ENCODE measurements at regions not wholly inside any gene's neighbourhood (a gene's known extent, or its start where the extent isn't known, plus 50 kb on each side); places are given as distances from the start of the nearest gene placed in this dataset.
"Not testable (repeated sequence)": the region's sequence is repeated elsewhere in the genome, so short reads cannot be mapped to it uniquely, and the experiment has no call there.

DNA sequence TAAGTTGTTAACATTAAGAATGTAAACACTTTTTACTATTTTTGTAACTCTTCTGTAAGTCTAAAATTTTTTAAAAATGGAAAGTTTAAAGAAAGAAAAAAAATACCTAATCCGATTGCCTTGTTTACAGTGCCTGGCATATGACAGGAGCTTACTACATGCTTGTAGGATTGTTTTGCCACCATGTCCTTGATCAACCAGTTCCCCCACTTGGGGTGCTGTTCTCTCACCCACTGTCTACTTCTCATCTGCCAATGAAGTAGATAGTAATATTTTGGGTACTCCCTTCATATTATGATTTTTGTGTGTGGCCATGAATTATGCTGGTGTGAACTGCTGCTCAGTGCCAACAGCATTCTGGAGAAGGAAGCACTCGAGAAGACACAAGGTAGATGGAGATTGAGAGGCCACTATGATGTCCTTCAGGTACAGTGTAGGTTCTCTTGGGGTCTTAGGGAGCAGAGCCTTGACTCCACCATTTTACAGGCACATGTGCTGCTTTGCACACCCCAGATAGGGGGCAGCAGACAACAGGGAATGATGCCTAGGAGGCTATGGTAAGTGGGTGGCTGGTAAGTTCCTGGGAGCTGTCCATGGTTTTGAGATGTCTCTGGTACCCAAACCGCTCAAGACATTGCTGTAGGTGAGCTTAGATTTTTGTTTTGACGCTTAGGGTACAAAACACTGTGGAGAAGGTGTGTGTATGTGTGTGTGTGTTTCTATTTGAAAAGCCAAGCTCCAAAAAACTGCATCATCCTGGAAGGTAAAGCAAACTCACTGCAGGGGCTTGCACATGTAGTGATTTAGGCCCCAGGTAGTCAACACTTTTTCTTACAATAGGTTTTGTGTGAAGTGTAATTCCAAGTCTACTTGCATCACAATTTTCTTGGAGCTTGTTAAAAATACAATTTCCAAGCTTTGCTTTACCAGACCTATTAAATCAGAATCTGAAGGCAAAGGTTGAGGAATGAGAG is 494.5 kb upstream of the LARGE1 start:
- peak; percentile 78 to 89 (median 83) for DNase-seq (ENCODE audit: low read depth in 4 of 4, low spot score in 3 of 4)

DNA sequence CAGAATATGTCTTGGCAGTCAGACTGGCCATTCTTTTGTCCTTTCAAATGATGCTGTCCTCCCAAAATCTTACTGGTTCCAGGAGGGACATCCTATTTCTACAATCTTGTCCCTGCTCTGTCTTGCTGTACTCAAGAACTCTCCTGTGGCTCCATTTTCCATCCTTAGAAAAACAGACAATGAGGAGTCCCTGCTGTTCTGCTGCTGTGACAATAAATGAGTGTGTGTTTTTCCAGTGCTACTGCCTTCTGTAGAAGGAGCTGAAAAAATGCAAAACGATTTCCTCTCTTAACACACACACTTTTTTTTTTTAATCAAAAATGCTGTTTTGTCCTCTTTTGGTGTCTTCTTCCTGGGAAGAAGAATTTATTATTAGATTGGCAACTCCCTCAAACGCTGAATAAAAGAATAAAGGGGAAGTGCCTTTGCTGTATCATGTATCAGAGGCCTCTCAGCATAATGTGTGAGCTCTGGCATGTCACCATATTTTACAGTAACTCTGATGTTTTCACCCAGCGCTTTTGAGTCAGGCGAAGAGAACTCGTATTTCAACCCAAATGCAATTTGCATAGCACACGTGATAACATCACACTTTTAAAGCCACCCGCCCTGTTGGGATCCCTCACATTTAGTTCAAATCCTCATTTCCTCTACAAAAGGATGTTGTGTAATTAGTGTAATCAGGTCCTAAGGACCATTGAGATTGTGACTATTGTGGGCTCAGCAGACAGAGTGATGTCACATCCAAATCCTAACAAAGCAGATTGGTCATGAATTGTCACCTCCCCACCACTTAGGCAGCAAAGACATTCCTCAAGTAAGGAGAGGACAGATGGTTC is 496.0 kb upstream of the LARGE1 start:
- no peak for DNase-seq (ENCODE audit: low read depth in 4 of 4, low spot score in 3 of 4)

DNA sequence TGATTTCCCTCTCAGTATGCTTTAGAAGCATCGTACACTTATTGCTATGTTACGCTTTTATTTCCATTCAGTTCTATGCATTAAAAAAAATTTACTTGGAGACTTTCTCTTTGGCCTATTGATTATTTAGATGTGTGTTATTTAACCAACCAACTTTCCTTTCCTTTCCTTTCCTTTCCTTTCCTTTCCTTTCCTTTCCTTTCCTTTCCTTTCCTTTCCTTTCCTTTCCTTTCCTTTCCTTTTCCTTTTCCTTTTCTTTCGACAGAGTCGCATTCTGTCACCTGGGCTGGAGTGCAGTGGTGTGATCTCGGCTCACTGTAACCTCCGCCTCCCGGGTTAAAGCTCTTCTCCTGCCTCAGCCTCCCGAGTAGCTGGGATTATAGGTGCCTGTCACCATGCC is 502.7 kb upstream of the LARGE1 start:
- not testable (repeated sequence) for DNase-seq (ENCODE audit: low read depth in 4 of 4, low spot score in 3 of 4)

DNA sequence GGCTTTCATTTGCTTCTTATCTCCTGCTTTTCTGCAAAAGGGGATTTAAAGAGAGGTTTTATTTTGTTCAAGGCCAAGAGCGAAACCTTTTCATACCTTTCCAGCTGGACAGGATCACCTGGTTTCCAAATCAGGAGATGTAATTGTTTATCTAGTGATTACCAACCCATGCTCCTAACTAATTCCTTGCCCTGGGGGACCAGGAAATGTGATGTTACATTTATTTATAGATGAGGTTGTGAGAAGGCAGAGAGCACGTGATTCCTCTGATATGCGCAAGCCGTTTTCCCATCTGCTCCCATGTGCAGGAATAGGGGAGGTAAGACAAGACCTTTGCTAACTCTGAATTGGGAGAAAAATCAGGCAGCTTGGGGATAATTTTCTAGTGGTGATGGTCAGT is 507.2 kb upstream of the LARGE1 start:
- DNase-seq (ENCODE audit: low read depth in 4 of 4, low spot score in 3 of 4): no peak

DNA sequence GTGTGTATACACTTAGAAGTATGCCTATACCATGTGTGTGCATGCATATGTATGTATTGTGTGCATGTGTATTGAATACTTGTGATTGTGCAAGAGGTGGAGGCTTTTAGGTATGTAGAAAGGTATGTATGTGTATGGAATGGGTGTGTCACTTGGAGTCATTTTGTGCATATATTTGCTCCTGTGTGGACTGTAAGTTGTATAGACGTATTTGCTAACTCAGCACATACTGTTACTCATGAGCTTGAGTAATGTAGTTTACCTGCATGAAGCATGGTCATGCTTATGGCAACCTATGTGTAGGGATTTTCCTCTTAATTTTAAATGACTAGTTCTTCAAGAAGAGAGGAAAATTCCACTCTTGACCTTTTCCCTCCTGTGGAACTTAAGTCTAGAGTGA is 507.6 kb upstream of the LARGE1 start:
- no peak for DNase-seq (ENCODE audit: low read depth in 4 of 4, low spot score in 3 of 4)

DNA sequence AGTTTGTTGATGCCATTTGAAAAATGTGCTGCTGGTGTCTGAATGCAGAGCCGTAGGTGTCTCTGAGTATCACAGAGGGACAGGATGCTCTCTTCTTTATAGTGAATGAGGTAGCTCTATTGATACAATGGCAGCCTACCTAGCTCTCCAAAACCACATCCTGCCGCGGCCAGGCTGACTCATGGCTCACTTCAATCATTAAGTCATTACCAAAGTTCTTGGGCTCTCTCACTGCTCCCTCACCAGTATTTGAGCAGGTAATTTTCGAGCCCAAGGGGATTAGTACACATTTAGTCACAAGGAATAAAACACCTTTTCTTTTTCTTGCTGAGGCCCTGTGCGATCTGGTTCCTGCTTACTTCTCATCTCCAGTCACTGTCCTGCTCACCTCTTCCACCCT is 509.0 kb upstream of the LARGE1 start:
- DNase-seq (ENCODE audit: low read depth in 4 of 4, low spot score in 3 of 4): no peak

DNA sequence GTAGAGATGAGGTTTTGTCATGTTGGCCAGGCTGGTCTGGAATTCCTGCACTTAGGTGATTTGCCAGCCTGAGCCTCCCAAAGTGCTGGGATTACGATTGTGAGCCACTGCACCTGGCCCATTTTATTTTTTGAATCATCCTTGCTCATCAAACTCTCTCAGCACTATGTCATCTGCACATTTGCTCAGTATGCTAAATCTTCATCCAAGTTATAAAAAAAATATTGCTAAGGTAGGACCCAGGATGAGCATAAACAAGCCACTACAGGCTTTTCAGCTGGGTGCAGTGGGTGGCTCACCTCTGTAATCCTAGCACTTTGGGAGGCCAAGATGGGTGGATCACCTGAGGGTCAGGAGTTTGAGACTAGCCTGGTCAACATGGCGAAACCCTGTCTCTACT is 510.1 kb upstream of the LARGE1 start:
- DNase-seq (ENCODE audit: low read depth in 4 of 4, low spot score in 3 of 4): no peak

DNA sequence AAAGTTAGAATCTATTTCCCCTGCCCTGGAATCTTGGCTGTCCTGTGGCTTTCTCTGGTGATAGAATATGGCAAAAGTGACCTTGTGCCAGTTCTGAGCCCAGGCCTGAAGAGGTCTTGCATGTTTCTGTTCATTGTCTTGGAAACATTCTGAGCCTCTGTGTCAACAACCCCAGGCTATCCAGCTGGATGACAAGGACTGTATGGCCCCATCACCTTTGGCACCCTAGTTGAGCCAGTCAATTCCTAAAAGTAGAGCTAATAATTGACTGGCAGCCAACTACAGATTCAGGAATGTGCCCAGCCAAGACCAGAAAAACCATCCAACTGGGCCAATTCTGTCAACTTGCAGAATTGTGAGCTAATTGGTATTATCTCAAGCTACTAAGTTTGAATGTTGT is 514.1 kb upstream of the LARGE1 start:
- DNase-seq (ENCODE audit: low read depth in 4 of 4, low spot score in 3 of 4): no peak

DNA sequence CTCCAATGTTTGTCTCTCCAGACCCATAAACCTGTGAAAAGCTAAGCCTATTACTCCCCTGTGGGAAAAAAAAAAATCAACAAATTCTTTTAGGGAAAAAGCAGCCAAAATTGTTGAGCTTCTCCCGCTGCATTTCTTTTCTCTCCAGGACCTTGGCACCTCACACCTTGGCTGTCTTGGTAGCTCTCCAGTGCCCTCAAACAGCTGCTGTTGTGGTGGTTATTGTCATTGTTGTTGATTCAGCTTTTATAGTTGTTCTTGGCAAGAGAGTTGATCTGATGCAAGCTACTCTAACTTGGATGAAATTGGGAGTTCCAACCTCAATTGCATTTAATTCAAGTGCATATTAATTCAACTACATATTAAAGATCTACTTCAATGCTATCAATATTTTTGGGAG is 516.9 kb upstream of the LARGE1 start:
- DNase-seq (ENCODE audit: low read depth in 4 of 4, low spot score in 3 of 4): no peak

DNA sequence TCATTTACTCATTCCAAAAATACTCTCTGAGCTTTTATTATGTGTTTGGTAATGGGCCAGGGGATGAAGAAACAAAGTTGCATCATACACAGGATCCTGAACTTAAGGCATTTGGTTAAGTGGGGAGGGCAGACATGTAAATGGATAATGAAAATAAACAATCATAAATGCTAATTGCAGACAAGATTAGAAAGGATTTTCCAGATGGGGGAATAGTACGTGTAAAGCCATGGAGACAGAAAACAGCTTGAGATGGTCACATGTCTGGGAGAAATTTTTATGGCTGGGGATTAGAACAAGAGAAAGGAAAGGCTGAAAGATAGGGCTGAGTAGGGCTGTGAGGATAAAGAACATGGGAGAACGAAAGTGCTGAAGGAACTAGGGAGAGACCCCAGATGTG is 534.3 kb upstream of the LARGE1 start:
- no peak for DNase-seq (ENCODE audit: low read depth in 4 of 4, low spot score in 3 of 4)

DNA sequence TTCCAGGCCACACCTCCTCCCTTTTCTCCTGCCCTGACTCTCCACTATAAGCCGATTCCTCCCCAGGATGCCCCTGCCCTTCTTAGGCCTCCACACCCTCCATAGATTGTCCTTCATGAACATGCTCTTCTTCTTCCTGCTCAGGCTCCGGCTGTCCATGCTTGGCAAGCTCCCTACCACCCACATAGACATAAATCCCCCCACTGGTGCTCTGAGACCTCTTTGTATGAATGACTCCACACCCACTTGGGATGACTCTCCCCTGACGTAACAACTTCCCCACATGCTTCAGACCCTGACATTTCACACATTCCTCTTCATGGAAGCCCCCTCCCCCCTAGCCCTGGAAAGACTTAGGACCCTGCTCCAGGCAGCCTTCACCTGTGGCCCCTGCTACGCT is 542.5 kb upstream of the LARGE1 start:
- DNase-seq (ENCODE audit: low read depth in 4 of 4, low spot score in 3 of 4): no peak

DNA sequence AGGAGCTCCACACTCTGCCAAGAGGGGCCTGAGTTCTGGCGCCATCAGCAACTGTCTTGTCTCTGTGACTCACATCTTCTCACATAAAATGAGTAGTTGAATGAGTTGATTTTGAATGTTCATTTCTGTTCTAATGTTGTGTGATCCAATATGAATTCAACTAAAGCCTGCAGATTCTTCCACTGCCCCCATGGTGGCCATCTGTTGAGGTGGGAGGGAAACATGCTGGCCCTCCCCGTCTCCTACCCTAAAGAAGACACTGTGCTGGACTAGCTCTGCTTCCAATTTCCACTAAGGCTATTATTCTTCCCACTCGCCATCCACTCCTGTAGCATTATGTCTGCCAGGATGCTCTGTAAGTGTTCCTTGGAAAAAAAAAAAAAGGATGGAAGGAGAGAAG is 555.6 kb upstream of the LARGE1 start:
- DNase-seq (ENCODE audit: low read depth in 4 of 4, low spot score in 3 of 4): no peak

DNA sequence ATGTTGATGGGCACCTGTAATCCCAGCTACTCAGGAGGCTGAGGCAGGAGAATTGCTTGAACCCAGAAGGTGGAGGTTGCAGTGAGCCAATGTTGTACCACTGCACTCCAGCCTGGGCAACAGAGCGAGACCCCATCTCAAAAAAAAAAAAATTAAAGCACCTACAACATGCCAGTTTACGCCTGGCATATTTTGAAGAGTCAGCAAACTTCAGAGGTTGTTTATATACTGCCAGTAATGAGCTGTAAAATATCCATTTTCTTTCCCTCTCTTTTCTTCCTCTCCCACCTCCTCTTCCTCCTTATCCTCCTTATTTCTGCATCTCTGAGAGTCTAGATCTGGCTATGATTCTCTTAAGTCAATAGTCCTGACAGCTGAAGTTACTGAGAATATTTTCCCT is 556.5 kb upstream of the LARGE1 start:
- DNase-seq (ENCODE audit: low read depth in 4 of 4, low spot score in 3 of 4): no peak

DNA sequence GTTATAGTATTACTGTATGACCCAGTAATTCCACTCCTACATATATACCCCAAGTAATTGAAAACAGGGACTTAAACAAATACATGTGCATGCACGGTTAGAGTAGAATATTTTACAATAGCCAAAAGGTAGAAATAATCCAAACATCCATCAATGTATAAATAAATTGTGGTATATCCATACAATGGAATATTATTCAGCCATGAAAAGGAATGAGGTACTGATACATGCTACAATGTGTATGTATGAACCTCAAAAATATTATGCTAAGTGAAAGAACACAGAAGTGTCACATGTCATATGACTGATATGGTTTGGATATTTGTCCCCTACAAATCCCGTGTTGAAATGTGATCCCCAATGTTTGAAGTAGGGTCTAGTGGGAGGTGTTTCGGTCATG is 560.8 kb upstream of the LARGE1 start:
- no peak for DNase-seq (ENCODE audit: low read depth in 4 of 4, low spot score in 3 of 4)

DNA sequence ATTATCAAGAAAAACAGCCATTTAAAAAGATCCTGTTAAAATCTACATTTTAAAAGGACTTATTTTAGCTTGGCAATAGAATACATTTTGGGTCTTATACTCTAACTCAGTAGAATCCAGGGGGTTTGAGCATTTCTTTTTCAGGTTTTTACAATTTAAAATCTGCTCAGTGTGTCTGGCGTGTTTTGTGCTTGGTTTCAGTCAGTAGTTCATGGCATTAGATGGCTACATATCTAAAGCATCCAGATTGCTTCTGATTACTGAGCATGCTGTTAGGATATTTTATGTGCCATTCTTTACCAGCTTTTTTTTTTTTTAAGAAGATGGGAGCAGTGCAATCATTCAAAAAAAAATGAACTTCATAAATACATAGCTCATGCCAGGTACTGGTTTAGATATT is 566.1 kb upstream of the LARGE1 start:
- no peak for DNase-seq (ENCODE audit: low read depth in 4 of 4, low spot score in 3 of 4)

DNA sequence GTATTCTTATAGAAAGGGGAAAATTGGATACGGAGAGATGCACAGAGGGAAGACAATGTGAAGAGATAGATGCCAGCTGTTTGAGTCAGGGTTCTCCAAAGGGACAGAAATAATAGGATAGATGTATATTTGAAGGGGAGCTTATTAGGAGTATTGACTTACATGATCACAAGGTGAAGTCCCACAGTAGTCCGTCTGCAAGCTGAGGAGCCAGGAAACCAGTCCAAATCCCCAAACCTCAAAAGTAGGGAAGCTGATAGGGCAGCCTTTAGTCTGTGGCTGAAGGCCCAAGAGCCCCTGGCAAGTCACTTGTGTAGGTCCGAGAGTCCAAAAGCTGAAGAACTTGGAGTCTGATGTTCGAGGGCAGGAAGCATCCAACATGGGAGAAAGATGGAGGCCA is 569.6 kb upstream of the LARGE1 start:
- DNase-seq (ENCODE audit: low read depth in 4 of 4, low spot score in 3 of 4): no peak

DNA sequence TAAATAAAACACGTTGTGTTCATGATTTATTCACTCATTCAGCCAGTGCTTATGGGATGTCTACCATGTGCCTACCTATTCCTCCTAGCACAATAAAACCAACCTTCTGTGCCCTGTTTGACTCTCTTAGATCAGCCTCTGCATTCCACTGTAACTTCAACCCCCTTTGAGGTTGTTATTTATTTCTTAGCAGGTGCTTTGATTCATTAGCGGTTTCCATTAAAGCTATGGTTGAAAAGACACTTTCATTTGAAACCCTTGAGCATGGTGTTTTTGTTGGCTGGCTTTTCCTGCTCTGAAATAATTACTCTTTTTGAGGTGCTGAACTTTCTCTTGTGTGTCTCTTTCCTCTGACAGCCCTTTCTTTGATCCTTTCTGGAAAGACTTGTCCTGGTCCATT is 570.6 kb upstream of the LARGE1 start:
- peak; percentile 25 to 76 (median 57) for DNase-seq (ENCODE audit: low read depth in 4 of 4, low spot score in 3 of 4)

DNA sequence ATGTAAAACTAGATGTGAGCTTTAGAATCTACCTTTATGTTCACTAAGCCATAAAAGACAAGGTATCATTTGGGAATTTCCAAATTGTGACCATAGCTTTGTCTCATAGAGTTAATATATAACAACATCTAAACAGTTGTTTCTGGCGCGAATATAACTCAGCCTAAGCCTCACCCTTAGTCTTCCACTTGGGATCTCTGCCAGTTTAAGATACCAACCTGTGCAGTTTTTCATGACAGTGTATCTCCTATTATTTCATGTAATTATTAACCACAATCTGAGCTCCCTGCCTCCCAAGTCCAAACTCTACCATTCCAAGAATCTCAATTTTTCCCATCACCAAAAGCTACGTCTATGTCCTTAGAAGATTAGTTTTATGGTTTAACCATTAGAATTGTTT is 572.5 kb upstream of the ISX start:
- no peak for DNase-seq (ENCODE audit: low read depth in 4 of 4, low spot score in 3 of 4)

DNA sequence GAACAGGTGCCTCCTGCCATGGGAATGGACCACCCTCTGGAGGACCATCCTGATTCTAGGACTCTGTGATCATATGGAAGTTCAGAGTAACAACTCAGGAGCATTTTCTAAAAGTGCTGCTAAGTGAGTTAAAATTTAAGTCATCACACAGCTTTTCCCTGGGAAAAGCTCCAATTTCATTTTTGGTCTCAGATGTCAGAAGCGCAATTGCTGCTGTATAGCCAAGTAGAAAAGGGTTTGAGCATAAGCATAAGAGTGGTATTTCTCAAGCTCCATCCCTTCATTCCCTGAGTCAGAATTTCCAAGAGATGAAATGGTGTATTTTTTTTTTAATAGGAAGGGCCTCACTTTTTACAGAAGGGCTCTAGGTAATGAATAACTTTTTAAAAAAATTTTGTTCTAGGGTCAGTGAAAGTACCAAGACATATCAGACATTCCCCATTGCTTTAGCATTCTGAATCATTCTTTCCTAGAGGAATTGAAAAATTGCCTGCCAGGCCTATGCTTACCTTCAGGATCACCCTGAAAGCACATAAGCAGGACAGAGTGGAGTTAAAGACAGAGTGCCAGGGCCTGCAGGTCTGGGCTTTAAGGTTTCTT is 564.5 kb upstream of the ISX start:
- no peak for DNase-seq (ENCODE audit: low read depth in 4 of 4, low spot score in 3 of 4)

DNA sequence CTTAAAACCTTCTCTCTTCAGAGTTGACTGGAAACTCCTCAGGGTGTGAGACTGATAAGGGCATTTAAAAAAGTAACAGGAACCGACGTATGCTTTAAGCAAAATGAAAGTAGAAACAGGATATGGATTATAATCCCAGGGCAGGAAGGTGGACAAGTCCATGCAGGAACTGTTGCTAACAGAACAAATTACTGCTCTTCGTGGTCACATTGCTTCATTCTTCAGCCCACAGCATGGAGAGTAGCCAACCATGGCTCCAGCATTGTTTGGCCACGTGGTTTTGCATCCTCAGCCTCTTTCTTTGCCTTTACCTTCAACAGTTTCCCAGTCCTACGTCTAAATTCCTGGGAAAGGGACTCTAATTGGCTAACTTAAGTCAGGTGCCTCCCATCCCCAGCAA is 563.1 kb upstream of the ISX start:
- no peak for DNase-seq (ENCODE audit: low read depth in 4 of 4, low spot score in 3 of 4)

DNA sequence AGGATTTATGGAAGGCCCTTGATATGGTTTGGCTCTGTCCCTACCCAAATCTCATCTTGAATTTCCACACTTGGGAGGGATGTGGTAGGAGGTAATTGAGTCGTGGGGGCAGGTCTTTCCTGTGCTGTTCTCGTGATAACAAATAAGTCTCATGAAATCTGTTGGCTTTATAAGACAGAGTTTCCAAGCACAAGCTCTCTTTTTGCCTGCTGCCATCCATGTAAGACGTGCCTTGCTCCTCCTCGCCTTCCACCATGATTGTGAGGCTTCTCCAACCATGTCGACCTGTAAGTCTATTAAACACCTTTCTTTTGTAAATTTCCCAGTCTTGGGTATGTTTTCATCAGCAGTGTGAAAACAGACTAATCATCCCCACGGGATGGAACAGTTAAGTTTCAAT is 557.2 kb upstream of the ISX start:
- DNase-seq (ENCODE audit: low read depth in 4 of 4, low spot score in 3 of 4): no peak

Data from right renal pelvis (tissue), 4 donors.